ENCODE measurements at regions not wholly inside any gene's neighbourhood (a gene's known extent, or its start where the extent isn't known, plus 50 kb on each side); places are given as distances from the start of the nearest gene placed in this dataset.
"Not testable (repeated sequence)": the region's sequence is repeated elsewhere in the genome, so short reads cannot be mapped to it uniquely, and the experiment has no call there.

GRCh38 chr1:176396604-176397395 is 66.2 kb upstream of the PAPPA2 start:
- not testable (repeated sequence) for H3K9me3 ChIP-seq (ENCODE audit: severe bottlenecking); H3K27ac ChIP-seq; H3K27me3 ChIP-seq (ENCODE audit: insufficient read depth, low read depth, severe bottlenecking); DNase-seq; H3K36me3 ChIP-seq; H3K4me3 ChIP-seq (ENCODE audit: low read depth, low read length)

DNA sequence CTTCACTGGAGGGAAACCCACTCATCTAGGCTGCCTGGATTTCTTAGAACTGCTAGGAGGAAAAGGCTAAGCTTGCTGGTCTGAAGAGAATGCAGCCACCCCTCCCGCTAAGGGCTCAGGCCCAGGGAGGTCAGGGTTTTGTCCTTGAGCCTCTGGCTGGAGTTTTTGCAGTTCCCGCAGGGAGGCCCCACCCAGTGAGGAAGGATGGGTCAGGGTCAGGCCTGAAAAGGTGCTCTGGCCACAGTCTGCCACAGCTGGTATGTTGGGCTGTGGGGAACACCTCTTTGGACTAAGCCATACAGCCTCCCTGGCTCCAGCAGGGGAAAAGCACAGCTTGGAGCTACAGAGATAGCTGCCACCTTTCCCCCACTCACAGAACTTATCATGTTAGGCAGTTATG is 71.4 kb upstream of the PAPPA2 start:
- TF ChIP-seq, protein P1, sequence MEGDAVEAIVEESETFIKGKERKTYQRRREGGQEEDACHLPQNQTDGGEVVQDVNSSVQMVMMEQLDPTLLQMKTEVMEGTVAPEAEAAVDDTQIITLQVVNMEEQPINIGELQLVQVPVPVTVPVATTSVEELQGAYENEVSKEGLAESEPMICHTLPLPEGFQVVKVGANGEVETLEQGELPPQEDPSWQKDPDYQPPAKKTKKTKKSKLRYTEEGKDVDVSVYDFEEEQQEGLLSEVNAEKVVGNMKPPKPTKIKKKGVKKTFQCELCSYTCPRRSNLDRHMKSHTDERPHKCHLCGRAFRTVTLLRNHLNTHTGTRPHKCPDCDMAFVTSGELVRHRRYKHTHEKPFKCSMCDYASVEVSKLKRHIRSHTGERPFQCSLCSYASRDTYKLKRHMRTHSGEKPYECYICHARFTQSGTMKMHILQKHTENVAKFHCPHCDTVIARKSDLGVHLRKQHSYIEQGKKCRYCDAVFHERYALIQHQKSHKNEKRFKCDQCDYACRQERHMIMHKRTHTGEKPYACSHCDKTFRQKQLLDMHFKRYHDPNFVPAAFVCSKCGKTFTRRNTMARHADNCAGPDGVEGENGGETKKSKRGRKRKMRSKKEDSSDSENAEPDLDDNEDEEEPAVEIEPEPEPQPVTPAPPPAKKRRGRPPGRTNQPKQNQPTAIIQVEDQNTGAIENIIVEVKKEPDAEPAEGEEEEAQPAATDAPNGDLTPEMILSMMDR (IDR thresholded peaks at IDR 0.05; ENCODE audit: low read depth, low read length), result no peak
- no peaks in the 10 kb centered on the region for H3K36me3 ChIP-seq
- no peak overlapping the region for H3K27ac ChIP-seq
- H3K4me3 ChIP-seq (ENCODE audit: low read depth, low read length), result no peak overlapping the region
- DNase-seq, result no peak
- peaks cover 3% of the 10 kb centered on the region for H3K9me3 ChIP-seq (ENCODE audit: severe bottlenecking)
- no peaks in the 10 kb centered on the region for H3K27me3 ChIP-seq (ENCODE audit: insufficient read depth, low read depth, severe bottlenecking)

DNA sequence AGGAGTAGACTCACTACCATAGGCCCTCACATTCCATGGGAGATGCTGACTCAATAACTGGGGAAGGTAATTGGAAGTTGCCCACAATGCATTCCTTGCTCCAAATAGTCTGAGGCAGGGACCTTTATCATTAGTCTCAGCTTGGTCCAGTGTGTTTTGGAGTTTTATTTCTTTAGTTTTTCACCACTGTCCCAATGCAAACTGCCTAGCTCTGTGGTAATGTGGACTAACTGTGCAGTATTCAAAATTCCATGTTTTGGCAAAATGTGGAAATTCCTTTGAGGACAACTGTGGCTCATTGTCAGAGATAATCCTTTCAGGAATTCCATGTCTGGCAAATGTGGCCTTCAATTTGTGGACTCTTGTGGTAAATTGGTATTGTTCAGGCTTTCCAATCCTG is 78.1 kb upstream of the PAPPA2 start:
- Histone ChIP-seq H3K27me3 (ENCODE audit: insufficient read depth, low read depth, severe bottlenecking) (no peaks in the 10 kb centered on the region), H3K27ac (no peak overlapping the region), H3K36me3 (no peaks in the 10 kb centered on the region), H3K4me3 (ENCODE audit: low read depth, low read length) (no peak overlapping the region), H3K9me3 (ENCODE audit: severe bottlenecking) (no peaks in the 10 kb centered on the region)
- TF ChIP-seq, protein P1 (IDR thresholded peaks at IDR 0.05; ENCODE audit: low read depth, low read length), result no peak
- no peak for DNase-seq

- no peak for DNase-seq
- no peaks in the 10 kb centered on the region for H3K36me3 ChIP-seq
- TF ChIP-seq, protein P1 (IDR thresholded peaks at IDR 0.05; ENCODE audit: low read depth, low read length), result no peak
Observed at GRCh38 chr1:176382163-176382562, 80.8 kb upstream of the PAPPA2 start.

DNA sequence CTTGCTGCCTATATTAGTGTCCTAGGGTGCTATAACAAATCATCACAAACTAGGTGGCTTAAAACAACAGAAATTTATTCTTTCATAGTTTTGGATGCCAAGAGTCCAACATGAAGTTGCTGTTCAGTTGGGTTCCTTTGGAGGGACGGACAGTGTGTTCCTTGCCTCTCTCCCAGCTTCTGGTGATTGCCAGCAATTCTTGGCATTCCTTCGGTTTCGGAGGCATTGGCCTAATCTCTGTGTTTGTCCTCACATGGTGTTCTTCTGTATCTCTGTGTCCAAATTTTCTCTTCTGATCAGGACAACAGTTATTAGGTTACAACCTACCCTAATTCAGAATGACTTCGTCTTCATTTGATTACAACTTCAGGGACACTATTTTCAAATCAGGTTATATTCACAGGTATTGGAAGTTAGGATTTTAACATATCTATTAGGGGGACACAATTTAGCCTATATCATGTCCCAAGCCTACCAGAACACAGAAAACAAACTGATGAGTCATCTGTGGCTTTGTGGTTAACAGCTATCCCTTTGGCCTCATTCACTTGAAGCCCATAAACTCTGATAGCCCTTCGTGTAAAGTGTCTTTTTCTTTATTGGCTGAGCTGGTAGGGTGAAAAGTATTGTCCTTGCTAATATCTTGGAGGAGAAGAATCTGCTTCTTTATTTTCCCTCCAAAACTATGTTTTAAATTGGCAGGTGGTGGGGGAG is 83.2 kb upstream of the PAPPA2 start:
- H3K4me3 ChIP-seq (ENCODE audit: low read depth, low read length), result no peak overlapping the region
- DNase-seq, result no peak

More at GRCh38 chr1:176382163-176382562, 80.8 kb upstream of the PAPPA2 start:
- Histone ChIP-seq H3K27ac (no peak overlapping the region), H3K27me3 (ENCODE audit: insufficient read depth, low read depth, severe bottlenecking) (no peaks in the 10 kb centered on the region), H3K4me3 (ENCODE audit: low read depth, low read length) (no peak overlapping the region), H3K9me3 (ENCODE audit: severe bottlenecking) (no peaks in the 10 kb centered on the region)

More for the DNA sequence above, 83.2 kb upstream of the PAPPA2 start:
- Histone ChIP-seq H3K9me3 (ENCODE audit: severe bottlenecking) (no peaks in the 10 kb centered on the region), H3K27me3 (ENCODE audit: insufficient read depth, low read depth, severe bottlenecking) (no peaks in the 10 kb centered on the region), H3K36me3 (no peaks in the 10 kb centered on the region), H3K27ac (no peak overlapping the region)
- TF ChIP-seq, protein P1 (IDR thresholded peaks at IDR 0.05; ENCODE audit: low read depth, low read length), result no peak

Data from WERI-Rb-1 (cell line).